ENCODE measurements at regions not wholly inside any gene's neighbourhood (a gene's known extent, or its start where the extent isn't known, plus 50 kb on each side); places are given as distances from the start of the nearest gene placed in this dataset.
"Not testable (repeated sequence)": the region's sequence is repeated elsewhere in the genome, so short reads cannot be mapped to it uniquely, and the experiment has no call there.

- Histone ChIP-seq H3K9ac (ENCODE audit: low read depth in 1 of 2, low read length in 2 of 2) (no peak overlapping the region), H3K9me3 (ENCODE audit: control insufficient read depth in 4 of 4, low read length in 3 of 4) (no peaks in the 10 kb centered on the region), H3K27me3 (ENCODE audit: control insufficient read depth in 4 of 4, insufficient read depth in 4 of 4, low read length in 3 of 4) (no peaks in the 10 kb centered on the region), H3K4me1 (ENCODE audit: control insufficient read depth in 4 of 4, insufficient read depth in 4 of 4, low read length in 3 of 4) (peaks cover 0 to 1% (median 0%) of the 10 kb centered on the region in 4 donors), H3K27ac (ENCODE audit: low read depth in 1 of 2, low read length in 2 of 2) (no peak overlapping the region), H3K4me3 (ENCODE audit: low read depth in 1 of 3, low read length in 3 of 3) (no peak overlapping the region), H3K36me3 (ENCODE audit: control insufficient read depth in 4 of 4, insufficient read depth in 3 of 4, low read depth in 1 of 4, low read length in 3 of 4) (no peaks in the 10 kb centered on the region)
- no peak for DNase-seq (ENCODE audit: low spot score)
- TF ChIP-seq CTCF (IDR thresholded peaks at IDR 0.05; ENCODE audit: low read depth, low read length, missing input control) (no peak), HNF4G (IDR thresholded peaks at IDR 0.05) (no peak), GABPA (IDR thresholded peaks at IDR 0.05 in 1 of 2, conservative IDR thresholded peaks at IDR 0.05 in 1 of 2) (no peak), NR2F2 (IDR thresholded peaks at IDR 0.05) (no peak), TAF1 (conservative IDR thresholded peaks at IDR 0.05) (no peak), RAD21 (IDR thresholded peaks at IDR 0.05) (no peak), HNF4A (conservative IDR thresholded peaks at IDR 0.05) (no peak), EGR1 (IDR thresholded peaks at IDR 0.05; ENCODE audit: low read depth in 2 of 2) (no peak), FOXA2 (IDR thresholded peaks at IDR 0.05) (no peak), JUND (IDR thresholded peaks at IDR 0.05) (no peak), YY1 (IDR thresholded peaks at IDR 0.05) (no peak), SP1 (IDR thresholded peaks at IDR 0.05) (no peak)
- TF ChIP-seq, protein P1, sequence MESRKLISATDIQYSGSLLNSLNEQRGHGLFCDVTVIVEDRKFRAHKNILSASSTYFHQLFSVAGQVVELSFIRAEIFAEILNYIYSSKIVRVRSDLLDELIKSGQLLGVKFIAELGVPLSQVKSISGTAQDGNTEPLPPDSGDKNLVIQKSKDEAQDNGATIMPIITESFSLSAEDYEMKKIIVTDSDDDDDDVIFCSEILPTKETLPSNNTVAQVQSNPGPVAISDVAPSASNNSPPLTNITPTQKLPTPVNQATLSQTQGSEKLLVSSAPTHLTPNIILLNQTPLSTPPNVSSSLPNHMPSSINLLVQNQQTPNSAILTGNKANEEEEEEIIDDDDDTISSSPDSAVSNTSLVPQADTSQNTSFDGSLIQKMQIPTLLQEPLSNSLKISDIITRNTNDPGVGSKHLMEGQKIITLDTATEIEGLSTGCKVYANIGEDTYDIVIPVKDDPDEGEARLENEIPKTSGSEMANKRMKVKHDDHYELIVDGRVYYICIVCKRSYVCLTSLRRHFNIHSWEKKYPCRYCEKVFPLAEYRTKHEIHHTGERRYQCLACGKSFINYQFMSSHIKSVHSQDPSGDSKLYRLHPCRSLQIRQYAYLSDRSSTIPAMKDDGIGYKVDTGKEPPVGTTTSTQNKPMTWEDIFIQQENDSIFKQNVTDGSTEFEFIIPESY (IDR thresholded peaks at IDR 0.05), result no peak
- TF ChIP-seq, protein P2, sequence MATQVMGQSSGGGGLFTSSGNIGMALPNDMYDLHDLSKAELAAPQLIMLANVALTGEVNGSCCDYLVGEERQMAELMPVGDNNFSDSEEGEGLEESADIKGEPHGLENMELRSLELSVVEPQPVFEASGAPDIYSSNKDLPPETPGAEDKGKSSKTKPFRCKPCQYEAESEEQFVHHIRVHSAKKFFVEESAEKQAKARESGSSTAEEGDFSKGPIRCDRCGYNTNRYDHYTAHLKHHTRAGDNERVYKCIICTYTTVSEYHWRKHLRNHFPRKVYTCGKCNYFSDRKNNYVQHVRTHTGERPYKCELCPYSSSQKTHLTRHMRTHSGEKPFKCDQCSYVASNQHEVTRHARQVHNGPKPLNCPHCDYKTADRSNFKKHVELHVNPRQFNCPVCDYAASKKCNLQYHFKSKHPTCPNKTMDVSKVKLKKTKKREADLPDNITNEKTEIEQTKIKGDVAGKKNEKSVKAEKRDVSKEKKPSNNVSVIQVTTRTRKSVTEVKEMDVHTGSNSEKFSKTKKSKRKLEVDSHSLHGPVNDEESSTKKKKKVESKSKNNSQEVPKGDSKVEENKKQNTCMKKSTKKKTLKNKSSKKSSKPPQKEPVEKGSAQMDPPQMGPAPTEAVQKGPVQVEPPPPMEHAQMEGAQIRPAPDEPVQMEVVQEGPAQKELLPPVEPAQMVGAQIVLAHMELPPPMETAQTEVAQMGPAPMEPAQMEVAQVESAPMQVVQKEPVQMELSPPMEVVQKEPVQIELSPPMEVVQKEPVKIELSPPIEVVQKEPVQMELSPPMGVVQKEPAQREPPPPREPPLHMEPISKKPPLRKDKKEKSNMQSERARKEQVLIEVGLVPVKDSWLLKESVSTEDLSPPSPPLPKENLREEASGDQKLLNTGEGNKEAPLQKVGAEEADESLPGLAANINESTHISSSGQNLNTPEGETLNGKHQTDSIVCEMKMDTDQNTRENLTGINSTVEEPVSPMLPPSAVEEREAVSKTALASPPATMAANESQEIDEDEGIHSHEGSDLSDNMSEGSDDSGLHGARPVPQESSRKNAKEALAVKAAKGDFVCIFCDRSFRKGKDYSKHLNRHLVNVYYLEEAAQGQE (IDR thresholded peaks at IDR 0.05), result no peak
- WGBS, result 81% methylated on average over 3 of the region's 3 CpGs
Measured at GRCh38 chr11:86735451-86736290, 63.3 kb upstream of the ME3 start.

- H3K36me3 ChIP-seq (ENCODE audit: control insufficient read depth in 4 of 4, insufficient read depth in 3 of 4, low read depth in 1 of 4, low read length in 3 of 4); H3K4me1 ChIP-seq (ENCODE audit: control insufficient read depth in 4 of 4, insufficient read depth in 4 of 4, low read length in 3 of 4); H3K9me3 ChIP-seq (ENCODE audit: control insufficient read depth in 4 of 4, low read length in 3 of 4); H3K27ac ChIP-seq (ENCODE audit: low read depth in 1 of 2, low read length in 2 of 2); H3K27me3 ChIP-seq (ENCODE audit: control insufficient read depth in 4 of 4, insufficient read depth in 4 of 4, low read length in 3 of 4); H3K4me3 ChIP-seq (ENCODE audit: low read depth in 1 of 3, low read length in 3 of 3); H3K9ac ChIP-seq (ENCODE audit: low read depth in 1 of 2, low read length in 2 of 2); DNase-seq (ENCODE audit: low spot score): not testable (repeated sequence)
- WGBS, result no CpG with 5 or more reads among the region's 1 CpG
Measured at GRCh38 chr11:86732739-86733138, 60.3 kb upstream of the ME3 start.

DNA sequence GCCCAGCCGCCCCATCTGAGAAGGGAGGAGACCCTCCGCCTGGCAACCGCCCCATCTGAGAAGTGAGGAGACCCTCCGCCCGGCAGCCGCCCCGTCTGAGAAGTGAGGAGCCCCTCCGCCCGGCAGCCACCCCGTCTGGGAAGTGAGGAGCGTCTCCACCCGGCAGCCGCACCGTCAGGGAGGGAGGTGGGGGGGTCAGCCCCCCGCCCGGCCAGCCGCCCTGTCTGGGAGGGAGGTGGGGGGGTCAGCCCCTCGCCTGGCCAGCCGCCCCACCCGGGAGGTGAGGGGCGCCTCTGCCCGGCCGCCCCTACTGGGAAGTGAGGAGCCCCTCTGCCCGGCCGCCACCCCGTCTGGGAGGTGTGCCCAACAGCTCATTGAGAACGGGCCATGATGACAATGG is 59.9 kb upstream of the ME3 start:
- WGBS, result 99% methylated on average over 20 of the region's 27 CpGs
- H3K4me1 ChIP-seq (ENCODE audit: control insufficient read depth in 4 of 4, insufficient read depth in 4 of 4, low read length in 3 of 4); H3K9me3 ChIP-seq (ENCODE audit: control insufficient read depth in 4 of 4, low read length in 3 of 4); H3K36me3 ChIP-seq (ENCODE audit: control insufficient read depth in 4 of 4, insufficient read depth in 3 of 4, low read depth in 1 of 4, low read length in 3 of 4); H3K27ac ChIP-seq (ENCODE audit: low read depth in 1 of 2, low read length in 2 of 2); H3K9ac ChIP-seq (ENCODE audit: low read depth in 1 of 2, low read length in 2 of 2); H3K4me3 ChIP-seq (ENCODE audit: low read depth in 1 of 3, low read length in 3 of 3); DNase-seq (ENCODE audit: low spot score); H3K27me3 ChIP-seq (ENCODE audit: control insufficient read depth in 4 of 4, insufficient read depth in 4 of 4, low read length in 3 of 4): not testable (repeated sequence)

GRCh38 chr11:86729576-86729975 is 57.2 kb upstream of the ME3 start:
- H3K27me3 ChIP-seq (ENCODE audit: control insufficient read depth in 4 of 4, insufficient read depth in 4 of 4, low read length in 3 of 4); H3K4me1 ChIP-seq (ENCODE audit: control insufficient read depth in 4 of 4, insufficient read depth in 4 of 4, low read length in 3 of 4); H3K36me3 ChIP-seq (ENCODE audit: control insufficient read depth in 4 of 4, insufficient read depth in 3 of 4, low read depth in 1 of 4, low read length in 3 of 4); H3K4me3 ChIP-seq (ENCODE audit: low read depth in 1 of 3, low read length in 3 of 3); DNase-seq (ENCODE audit: low spot score); H3K27ac ChIP-seq (ENCODE audit: low read depth in 1 of 2, low read length in 2 of 2); H3K9ac ChIP-seq (ENCODE audit: low read depth in 1 of 2, low read length in 2 of 2); H3K9me3 ChIP-seq (ENCODE audit: control insufficient read depth in 4 of 4, low read length in 3 of 4): not testable (repeated sequence)
- WGBS, result 96% methylated on average over 1 of the region's 1 CpG

Data from liver (tissue), 8 donors.